KBM-7 (cell line): ENCODE measurements at regions not wholly inside any gene's neighbourhood (a gene's known extent, or its start where the extent isn't known, plus 50 kb on each side); places are given as distances from the start of the nearest gene placed in this dataset.
"Not testable (repeated sequence)": the region's sequence is repeated elsewhere in the genome, so short reads cannot be mapped to it uniquely, and the experiment has no call there.

Experiments
- DNase-seq: peaks from one replicate; pipeline ENCODE4 v3.0.0-alpha.2; 2015
- in situ Hi-C: fragments of 300-500 bp; cut with MboI; formaldehyde crosslinking; loops from 2 replicates; pipeline ENCODE4 v1.14.3; 2020; ENCODE audit warnings: low sequenced_read_pairs, low pct_unique_long_range_greater_than_20kb, mixed read lengths

DNA sequence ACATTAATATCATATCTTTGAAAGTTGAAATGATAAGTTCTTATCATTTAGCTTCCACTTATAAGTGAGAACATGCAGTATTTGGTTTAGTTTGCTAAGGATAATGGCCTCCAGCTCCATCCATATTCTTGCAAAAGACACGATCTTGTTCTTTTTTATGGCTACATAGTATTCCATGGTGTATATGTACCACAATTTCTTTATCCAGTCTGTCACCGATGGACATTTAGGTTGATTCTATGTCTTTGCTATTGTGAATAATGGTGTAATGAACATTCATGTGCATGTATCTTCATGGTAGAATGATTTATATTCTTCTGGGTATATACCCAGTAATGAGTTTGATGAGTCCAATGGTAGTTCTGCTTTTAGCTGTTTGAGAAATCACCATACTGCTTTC lies 135.0 kb upstream of the PRR16 start:
- DNase-seq = no peak
- in situ Hi-C loops = no loop called here

DNA sequence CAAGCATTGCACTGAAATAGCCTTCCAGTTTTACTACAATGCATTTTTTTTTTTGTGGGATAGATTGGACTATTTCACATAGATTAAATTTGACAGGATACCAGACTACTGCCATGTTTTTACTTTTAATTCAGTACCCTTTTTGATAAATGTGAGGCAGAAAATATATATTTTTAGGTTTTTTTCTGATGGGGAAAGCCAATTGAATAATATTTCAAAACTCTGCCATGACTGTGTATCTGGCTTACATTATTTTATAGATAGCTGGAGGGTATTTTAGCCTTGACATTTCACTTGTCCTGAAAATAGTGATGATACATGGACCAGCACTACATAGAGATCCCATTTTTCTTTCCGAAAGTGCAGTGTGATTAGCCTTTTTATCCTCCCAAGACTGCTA lies 133.5 kb upstream of the PRR16 start:
- in situ Hi-C loops = no loop called here
- DNase-seq = no peak

DNA sequence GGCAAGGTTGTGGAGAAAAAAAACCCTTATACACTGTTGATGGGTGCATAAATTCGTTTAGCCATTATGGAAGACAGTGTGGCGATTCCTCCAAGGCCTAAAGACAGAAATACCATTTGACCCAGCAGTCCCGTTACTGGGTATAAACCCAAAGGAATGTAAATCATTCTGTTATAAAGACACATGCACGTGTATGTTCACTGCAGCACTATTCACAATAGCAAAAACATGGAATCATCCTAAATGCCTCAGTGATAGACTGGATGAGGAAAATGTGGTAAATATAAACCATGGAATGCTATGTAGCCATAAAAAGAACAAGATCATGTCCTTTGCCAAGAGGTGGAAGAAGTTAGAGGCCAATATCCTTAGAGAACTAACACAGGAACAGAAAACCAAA lies 119.9 kb upstream of the PRR16 start:
- DNase-seq = no peak
- in situ Hi-C loops = no loop called here

DNA sequence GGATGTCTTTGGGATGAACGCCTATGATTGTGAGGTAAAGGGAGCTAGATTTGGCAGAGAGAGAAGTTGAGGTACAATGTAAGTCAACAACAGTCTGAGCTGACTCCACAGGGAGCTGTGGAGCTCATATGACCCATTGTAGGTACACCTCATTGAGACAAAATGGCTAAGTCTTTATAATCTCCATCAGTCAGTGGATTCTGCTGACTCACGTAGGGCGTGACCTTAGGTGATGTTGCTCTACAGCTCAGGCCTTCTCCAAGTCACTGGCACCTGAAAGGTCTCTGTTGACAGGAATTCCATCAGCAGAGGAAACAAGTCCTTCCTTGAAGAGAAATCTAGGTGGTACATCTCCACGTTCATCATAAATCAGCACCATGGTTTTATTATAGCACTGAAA lies 118.2 kb upstream of the PRR16 start:
- in situ Hi-C loops = no loop called here
- DNase-seq = no peak

DNA sequence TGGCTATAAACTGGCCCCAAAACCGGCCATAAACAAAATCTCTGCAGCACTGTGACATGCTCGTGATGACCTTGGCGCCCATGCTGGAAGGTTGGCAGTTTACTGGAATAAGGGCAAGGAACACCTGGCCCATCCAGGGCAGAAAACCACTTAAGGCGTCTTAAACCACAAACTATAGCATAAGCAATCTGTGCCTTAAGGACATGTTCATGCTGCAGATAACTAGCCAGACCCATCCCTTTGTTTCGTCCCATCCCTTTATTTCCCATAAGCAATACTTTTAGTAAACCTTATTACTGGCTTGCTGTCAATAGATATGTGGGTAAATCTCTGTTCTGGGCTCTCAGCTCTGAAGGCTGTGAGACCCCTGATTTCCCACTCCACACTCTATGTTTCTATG lies 113.0 kb upstream of the PRR16 start:
- in situ Hi-C loops, DNase-seq: not testable (repeated sequence)

DNA sequence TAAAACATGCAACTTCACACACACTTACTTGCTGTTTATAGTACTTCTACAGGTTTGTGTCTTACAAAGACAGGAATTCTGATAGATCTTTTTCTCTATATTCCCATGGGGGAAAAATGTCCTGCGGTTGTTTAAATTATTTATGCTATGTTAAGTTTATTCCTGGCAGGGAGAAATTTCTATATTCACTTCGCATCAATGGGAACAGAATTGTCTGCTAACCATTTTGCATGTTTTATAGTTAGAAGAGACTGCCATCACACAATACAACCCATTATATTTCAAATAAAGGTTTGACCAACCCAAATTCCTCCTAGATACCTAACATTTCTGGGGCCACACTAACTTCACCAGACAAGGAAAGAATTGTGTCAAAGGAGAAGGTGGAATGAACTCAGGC lies 110.0 kb upstream of the PRR16 start:
- no peak for DNase-seq
- in situ Hi-C loops = no loop called here

DNA sequence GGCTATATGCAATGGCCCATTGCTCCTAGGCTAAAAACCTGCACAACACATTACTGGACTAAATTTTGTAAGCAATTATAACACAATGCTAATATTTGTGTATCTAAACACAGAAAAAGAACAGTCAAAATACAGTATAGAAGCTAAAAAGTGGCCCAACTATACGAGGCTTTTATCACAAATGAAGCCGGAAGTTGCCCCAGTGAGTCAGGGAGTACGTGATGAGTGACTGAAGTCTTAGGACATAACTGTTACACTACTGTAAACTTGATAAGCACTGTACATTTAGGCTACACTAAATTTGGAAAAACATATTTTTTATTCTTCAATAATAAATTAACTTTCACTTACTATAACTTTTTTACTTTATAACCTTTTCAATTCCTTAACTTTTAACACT lies 105.2 kb upstream of the PRR16 start:
- DNase-seq = no peak
- in situ Hi-C loops = no loop called here

DNA sequence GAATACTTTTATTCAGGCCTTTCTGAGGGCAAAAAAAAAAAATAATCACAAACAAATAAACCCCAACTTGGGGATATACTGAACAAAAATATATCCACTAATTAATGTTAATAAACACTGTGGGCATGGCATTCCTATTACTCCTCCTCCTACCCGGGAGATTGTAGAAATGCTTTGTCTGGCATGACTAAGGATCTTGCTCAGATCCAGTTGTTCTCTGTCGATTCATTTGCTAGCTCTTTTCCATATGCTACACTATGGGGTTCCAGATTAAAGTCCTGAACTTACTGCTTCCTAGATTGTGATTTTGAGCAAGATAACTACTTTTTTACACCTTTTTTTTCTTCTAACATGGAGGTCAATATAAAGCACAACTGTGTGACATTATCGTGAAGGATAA lies 102.2 kb upstream of the PRR16 start:
- in situ Hi-C loops = no loop called here
- DNase-seq = no peak

DNA sequence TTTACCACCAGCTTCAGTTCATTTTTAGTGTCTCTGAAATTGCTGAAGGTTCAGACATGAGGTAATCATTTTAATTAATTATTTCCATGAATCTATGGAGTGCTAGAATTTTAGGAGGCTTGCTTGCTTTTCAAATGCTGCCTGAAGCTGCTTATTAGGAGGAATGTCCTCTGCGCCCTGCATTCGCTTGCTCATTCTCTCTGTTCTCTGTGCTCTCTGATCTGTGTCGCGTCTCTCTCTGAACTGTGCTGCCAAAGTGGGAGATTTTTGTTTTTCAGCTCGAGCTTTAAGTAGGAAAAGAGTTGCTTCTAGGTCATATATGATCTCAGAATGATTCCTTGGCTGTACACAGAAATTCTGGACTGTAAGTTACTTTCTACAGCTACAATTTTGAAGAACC lies 101.7 kb upstream of the PRR16 start:
- in situ Hi-C loops = no loop called here
- no peak for DNase-seq

DNA sequence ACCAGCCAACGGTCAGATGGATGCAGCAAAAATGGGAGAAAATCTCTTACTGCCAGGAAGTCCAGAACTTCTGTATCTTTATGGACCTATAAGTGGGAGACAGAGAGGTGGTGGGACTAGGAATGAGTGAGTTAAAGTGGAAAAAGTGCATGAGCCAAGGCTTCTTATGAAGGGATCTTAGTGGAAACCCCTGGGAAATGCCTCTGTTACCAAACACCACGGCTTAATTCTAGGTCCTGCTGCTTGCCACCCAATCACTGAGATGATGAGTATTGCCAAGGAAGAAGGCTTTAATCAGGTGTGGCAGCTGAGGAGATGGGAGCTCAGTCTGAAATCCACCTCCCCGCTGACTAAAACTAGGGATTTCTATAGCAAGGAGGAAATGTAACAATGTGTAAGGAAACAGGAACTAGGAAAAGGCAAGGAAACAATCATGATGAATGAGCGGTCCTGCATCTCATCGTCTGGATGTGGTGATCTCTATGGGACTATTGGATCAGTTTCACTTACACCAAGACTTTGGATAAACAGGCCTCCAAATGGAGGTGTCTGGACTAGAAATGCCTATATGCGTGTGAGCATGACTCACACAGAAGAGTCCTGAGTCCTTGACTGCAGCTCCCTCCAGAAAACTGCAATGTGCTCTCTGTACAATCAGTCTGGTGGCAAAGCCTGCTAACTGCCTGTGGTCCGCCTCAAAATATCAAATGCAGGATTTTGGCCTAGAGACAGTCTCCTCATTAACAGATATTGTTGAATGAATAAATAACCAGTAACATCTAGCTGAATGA lies 98.2 kb upstream of the PRR16 start:
- no peak for DNase-seq
- in situ Hi-C loops = no loop called here

DNA sequence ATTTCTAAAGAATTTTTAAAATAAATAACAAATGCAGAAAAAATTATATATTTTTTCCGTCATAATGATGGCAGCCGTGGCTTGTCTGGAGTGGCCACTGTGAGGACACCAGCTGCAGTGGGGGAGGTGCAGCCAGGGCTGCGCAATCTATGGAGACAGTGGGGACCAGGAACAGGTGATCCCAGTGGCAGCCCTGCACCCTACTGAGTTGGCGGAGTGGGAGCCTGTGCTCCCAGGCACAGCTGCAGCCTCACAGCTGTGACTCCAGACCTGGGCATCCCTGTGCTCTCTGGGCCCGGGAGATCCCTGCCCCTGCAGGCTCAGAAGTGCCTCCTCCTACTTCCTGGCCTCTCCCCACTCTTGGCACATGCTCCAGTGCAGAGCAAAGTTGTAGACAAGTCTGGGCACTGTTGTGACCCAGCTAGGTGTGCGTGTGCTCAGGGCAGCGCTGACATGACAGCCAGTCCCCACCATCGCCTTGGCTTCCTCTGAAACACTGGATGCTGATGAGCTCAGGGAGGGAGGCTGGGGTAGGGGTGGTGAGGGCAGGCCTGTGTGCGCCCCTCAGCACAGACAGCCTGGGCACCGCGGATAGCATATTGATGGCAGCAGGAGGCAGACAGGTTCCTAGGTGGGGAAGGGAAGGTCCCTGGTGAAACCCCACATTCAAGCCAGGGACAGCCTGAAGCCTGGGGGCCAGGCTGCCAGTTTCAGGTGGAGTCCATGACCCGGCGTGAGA lies 96.0 kb upstream of the PRR16 start:
- DNase-seq = no peak

DNA sequence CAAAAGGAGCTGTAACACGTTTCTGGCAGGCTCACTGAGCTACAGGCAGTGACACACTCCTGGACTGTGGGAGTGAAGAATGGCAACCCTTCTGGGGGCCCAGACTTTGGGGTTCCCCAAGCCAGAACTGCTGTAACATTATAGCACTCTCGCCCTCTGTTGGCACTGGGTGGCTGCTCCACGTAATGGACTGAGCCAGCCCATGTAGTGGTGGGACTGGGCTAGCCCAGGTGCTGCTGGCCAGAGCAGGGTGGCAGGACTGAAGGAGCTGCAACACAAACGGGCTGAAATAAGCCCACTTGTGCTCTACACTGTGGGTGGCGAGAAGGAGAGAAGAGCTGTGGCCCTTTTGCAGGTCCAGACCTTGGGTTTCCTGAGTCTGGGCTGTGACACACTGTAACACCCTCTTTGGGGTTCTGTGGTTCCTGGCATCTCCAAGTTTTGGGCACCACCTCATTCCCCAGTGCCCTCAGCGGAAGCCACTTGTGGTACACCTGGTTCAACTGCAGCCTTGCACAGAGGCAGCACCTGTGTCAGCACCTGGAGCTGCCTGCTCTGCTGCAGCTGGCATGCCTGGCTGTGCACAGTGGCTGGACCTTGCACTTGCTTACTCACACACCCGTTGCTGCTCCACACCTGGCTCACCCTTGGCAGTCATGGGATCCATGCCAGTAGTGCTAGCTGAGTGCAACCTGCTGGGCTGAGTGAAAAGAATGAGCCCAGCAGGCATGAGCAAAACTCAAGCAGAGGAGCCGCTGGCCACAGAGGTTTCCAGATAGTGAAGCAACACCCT lies 95.0 kb upstream of the PRR16 start:
- in situ Hi-C loops = no loop called here
- DNase-seq = no peak

More for the DNA sequence above, 96.0 kb upstream of the PRR16 start:
- in situ Hi-C loops = no loop called here

DNA sequence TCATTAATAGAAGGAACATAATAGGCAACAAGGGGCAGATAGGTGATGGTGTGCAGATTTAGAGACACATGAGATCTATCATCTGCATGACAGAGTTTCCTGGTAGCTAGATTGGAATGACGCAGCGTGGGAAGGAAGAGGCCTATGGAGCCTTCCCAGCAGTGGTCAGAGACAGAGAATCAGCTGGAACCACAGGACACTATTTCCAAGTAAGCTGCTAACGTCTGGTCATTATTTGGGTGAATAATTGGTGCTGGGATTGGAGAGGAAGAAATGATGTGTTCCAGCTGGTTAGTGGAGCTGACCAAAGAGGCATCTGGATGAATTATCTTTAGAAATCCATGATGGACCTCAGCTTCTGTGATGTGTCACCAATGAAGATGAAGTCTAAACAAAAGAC lies 91.2 kb upstream of the PRR16 start:
- DNase-seq = no peak
- in situ Hi-C loops = no loop called here

DNA sequence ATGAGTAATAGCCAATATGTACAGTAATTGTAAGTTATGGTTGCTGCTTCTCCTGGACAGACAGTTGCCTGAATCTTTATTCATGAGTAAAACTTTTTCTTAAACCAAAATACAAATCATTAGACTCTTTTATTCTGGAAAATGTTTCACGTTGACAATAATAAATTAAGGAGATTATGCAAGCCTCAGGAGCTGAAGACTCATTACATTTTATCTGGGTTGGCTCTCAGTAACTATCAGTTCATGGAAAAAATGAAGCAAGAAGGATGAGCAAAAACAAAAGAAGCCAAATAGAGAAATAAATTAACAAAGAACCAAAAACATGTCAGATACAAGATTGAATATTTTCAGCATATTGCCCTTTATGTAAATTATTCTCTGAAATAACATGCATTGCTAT lies 88.9 kb upstream of the PRR16 start:
- in situ Hi-C loops = no loop called here
- no peak for DNase-seq

DNA sequence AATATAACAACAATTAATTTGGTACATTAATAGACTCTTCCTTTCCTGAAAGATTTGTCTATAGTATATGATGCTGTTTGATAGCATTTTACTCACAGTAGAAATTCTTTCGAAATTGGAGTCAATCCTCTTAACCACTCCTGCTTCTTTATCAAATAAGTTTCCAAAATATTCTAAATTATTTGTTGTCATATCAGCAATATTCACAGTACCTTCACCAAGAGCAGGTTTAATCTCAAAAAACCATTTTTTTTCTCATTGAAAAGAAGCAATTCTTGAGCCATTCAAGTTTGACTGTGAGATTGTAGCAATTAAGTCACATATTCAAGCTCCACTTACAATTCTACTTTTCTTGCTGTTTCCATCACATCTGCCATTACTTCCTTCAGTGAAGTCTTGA lies 83.5 kb upstream of the PRR16 start:
- no peak for DNase-seq
- in situ Hi-C loops = no loop called here

DNA sequence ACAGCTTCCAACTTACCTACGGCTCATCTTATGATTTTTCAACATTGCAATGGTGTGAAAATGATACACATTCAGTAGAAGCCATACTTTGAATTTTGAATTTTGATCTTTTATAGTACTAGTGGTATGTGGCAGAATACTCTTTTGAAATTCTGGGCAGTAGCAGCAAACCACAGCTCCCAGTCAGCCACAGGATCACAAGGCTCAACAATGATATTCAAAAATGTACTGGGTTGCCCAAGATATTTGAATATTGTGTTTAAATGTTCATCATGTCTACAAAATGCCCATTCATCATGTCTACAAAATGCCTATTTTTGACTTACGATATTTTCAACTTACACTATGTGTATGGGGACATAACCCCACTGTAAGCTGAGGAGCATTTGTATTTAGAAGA lies 81.3 kb upstream of the PRR16 start:
- in situ Hi-C loops = no loop called here
- no peak for DNase-seq

DNA sequence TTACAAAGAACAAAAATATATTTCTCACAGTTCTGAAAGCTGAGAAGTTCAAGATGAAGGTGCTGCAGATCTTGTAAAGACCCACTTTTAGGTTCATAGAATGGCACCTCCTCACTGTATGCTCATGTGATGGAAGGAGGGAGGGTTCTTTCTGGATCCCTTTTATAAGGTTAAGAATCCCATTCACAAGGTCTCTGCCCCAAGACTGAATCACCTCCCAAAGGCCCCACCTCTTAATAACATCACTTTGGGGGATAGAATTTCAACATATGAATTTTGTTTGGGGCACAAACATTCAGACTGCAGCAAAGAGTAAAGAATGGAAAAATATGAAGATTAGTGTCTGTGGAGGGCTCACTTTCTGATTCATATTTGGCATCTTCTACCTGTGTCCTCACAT lies 77.1 kb upstream of the PRR16 start:
- DNase-seq = no peak
- in situ Hi-C loops = no loop called here

DNA sequence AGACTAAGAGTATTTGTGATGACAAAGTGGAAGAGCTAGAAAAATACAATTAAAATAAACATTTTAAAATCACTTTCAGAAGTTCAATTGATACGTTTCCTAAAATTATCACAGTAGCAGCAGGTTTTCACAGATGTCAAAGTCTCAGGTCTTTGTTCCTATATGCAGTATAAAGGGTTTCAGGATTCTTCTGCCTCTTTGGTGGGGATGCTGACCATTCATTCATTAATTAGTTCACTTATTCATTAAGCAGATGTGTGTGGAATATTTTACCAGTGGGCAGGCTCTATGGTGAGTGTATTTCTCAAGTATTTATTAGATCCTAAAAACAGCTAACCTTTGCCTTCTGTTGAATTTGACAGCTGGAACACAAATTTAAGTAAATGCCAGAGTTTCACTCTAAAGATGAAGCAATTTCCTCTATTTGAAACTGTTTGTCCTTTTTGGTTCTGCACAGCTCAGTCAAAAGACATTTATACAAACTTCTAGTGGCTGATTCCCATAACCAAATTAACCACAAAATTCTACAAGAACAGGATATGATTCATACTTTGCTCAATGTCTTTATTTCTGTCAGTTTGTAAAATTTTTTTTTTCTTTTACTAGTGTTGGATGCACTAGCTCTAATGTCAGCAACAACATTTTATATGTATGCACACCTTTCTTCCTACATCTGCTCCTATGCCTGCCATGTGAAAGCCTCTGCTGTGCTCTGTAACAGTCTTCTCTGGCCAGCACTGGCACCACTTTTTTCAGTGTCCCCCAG lies 75.9 kb upstream of the PRR16 start:
- in situ Hi-C loops = no loop called here
- peak; percentile 81 for DNase-seq

DNA sequence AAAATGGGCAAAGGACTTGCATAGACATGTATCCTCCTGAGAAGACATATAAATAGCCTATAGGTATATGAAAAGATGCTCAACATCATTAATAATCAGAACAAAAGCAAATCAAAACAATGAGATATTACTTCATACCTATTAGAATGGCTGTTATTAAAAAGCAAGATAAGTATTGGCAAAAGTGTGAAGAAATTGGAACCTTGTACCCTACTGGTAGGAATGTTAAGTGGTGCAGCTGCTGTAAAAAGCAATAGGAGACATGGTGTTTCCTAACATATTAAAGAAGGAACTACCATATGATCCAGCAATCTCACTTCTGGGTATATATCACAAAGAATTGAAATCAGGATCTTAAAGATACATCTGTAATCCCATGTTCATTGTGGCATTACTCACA lies 69.8 kb upstream of the PRR16 start:
- no peak for DNase-seq
- in situ Hi-C loops = no loop called here
